DOHH2 (cell line): ENCODE measurements at regions not wholly inside any gene's neighbourhood (a gene's known extent, or its start where the extent isn't known, plus 50 kb on each side); places are given as distances from the start of the nearest gene placed in this dataset.

Source experiments
- CTCF ChIP-seq: fragments of 200-600 bp; sonication (generic); IDR thresholded peaks from one replicate; pipeline ENCODE4 v1.5.1; 2014; ENCODE audit warnings: antibody characterized with exemption, mild to moderate bottlenecking, low read depth, low read length; ENCODE audit not compliant: poor library complexity, severe bottlenecking
- EZH2phosphoT487 ChIP-seq: fragments of 200-600 bp; sonication (generic); IDR thresholded peaks from 2 replicates; pipeline ENCODE4 v1.6.1; 2017; ENCODE audit warnings: borderline replicate concordance, mild to moderate bottlenecking, antibody characterized with exemption, low read length, moderate library complexity, mixed read lengths

- no peak for TF ChIP-seq CTCF
- no peak for TF ChIP-seq EZH2phosphoT487
Observed at GRCh38 chr1:227429447-227430359, 111.4 kb upstream of the CDC42BPA start.
